ENCODE measurements at regions not wholly inside any gene's neighbourhood (a gene's known extent, or its start where the extent isn't known, plus 50 kb on each side); places are given as distances from the start of the nearest gene placed in this dataset.
"Not testable (repeated sequence)": the region's sequence is repeated elsewhere in the genome, so short reads cannot be mapped to it uniquely, and the experiment has no call there.

GRCh38 chr2:104977958-104978357 lies 59.9 kb upstream of the MRPS9 start:
- no peak for DNase-seq

- DNase-seq = not testable (repeated sequence)
Observed at GRCh38 chr2:104979786-104980185, 58.1 kb upstream of the MRPS9 start.

GRCh38 chr2:104982111-104982510 lies 55.8 kb upstream of the MRPS9 start:
- no peak for DNase-seq

Data from tongue (tissue), 1 donor.